HG03064 (cell line): ENCODE measurements at regions not wholly inside any gene's neighbourhood (a gene's known extent, or its start where the extent isn't known, plus 50 kb on each side); places are given as distances from the start of the nearest gene placed in this dataset.
"Not testable (repeated sequence)": the region's sequence is repeated elsewhere in the genome, so short reads cannot be mapped to it uniquely, and the experiment has no call there.

Source experiments
- ATAC-seq: cut with Tn5 transposase; IDR thresholded peaks from one replicate; pipeline ENCODE4 v1.9.1; 2021; ENCODE audit warnings: low read depth; ENCODE audit not compliant: unreplicated experiment

DNA sequence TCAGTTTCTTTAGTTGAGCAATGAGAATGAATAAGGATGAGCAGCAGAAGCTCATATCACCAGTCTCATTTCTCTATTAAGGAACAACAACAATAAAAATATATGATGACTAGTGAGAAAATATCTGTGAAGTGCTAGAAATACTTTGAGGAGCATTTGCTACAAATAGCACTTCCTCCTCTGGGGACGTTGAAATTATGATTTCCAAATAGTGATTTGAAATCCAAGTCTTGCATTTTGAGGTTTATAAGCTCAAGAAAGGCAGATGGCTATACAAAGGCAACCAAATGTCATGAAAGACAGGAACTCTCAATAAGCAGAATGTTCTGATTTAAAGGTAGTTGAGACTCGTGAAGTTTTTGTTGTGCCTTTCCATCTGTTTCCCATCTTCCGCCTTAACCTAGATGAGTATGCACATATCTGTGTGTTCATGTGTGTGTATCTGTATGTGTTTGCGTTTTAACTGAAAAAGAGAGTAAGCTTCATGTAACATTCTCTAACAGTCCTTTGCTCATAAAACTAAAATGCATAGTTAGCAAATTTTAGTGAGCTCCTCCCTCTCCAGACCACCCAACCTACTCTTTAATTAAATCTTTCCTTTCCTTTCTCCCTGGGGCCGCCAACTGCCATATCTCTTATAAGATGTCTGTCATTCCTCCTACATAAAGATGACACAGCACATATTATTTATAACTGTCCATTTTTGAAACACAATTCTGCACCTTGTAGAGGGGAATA is 222.6 kb upstream of the RASGEF1B start:
- no peak for ATAC-seq

DNA sequence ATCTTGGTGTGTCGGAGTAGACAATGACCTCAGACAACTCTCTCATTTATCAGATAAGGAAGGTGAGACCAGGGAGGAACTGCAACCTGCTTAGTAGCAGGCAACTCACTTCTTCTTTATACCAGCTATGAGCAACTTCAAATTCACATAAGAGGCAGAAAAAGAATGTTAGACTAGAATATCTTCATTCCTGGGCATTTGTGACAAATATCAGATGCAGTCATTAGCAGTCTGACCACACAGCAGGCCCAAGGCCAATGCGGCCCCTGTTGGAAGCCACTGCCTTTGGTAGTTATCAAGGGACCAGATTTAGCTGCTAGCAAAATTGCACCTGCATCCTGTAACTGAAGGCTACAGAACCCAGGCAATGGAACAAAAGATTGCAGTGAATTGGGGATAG is 219.2 kb upstream of the RASGEF1B start:
- no peak for ATAC-seq

DNA sequence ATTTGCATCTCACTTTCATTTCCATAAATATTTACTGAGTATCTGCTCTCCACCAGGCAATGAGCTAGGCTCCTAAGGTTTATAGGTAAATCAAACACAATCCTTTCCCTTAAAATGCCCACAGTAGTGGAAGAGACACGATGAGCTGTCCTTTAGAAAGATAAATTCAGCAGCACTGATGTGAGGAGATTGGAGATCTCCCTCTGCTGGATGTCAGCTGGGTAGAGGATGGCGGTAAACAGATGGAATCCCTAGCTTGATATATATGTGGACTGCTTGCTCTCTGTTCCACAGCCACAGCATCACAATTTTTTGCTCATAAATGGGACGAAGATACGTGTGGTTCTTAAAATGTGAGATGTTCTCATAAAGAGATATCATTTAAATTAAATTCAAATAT is 216.4 kb upstream of the RASGEF1B start:
- ATAC-seq = no peak

DNA sequence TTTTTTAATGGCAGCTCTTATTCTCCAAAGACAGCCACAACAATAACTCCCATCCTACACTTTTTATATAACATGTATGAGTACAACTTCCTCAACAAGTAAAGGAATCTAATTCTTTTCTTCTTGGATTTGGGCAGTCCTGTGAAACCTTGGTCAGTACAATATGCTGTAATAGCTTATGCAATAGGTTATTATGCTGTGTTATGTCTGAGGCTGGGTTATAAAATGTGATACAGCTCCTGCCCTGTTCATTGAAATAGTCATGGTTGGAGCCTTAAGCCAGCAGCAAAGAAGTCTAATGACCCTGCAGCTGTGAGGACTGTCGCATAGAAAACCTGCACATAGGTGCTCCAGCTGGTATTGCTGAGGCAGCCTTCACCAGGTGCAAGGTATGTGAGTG is 215.8 kb upstream of the RASGEF1B start:
- ATAC-seq = no peak

DNA sequence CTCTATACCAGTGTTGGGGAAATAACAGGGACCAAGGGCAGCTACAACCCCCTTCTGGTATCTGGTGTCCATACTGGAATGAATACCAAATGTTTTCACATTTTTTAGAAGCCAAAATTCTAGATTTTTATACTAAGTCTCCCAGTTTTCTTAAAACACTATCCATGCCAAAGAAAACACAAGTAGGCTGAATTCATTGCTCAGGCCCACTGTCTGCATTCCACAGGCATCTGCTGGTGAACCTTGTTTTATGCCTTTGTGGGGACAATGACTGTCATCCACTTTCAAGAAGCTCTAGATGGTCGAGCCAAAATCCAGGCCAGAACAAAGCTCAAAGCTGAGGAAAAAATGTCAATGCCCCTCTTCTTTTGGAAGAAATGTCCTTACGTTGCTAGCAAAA is 213.4 kb upstream of the RASGEF1B start:
- no peak for ATAC-seq

DNA sequence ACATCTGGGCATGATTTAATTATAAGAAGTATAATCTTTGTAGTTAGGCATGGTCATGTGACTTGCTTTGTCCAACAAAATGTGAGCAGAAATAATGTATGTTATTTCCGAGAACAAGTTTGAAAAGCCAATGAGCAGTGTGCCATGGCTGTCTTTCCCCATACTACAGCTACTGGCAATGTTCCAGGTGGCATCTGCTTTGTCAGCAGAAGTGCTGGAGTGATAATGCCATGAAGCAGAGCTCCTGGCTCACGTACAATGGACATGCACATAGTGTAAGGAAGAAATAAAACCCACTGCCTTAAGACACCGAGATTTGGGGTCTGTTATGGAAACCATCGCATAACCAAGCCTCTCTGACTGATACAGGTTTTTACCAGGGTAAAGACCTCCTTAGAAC is 212.6 kb upstream of the RASGEF1B start:
- ATAC-seq = no peak

DNA sequence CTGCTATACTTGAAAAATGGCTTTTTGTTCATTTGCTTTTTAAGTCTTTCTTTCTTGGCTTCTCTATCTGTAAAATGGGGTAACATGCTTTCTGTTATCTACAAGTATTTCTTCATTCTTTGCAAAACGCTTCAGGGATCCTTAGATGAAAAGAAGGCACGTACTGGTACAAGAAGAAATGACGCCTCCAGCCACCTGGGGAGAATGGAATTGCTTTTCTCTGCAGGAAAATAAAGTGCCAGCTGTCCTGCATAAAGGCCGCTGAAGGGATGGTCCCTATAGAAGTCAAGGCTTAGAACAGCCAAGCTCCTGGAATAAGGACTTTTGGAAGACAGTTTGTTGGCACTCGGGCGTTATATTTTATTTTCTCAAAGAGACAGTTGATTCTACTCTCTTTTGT is 210.8 kb upstream of the RASGEF1B start:
- no peak for ATAC-seq

DNA sequence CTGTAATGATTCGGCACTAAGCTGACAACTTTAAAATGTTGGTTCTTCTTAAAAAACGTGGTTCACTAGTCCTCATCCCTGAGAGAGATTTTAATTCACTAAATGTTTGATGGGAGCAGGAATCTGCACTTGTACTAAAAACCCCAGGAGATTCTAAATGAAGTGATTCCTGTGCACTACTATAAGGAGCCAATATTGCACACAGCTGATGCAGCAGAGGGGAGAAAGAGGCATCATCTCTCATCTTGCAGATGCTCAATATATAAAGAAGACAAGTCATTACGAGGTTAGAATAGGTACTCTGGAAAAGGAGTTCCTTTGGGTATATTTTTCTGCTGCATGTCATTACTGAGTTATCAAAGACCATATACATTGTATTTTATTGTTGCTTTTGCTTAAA is 207.6 kb upstream of the RASGEF1B start:
- ATAC-seq = no peak

DNA sequence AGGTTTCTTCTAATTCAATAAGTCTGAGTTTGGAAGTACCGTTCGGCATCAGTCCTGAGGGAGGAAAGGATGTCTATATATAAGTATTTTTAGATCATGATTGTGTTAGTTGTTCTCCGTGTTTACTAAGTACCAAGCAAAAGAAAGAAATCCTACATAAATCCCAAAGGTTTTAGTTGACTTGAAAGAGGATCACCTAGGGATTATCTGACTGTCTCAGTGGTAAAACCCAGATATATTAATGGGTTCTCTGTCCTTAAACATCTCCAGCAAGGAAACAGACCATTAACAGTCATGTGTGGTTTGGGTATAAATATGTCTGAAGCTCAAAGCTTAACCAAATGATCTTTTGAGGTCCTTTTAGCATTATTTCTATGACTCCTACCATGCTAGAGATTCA is 207.1 kb upstream of the RASGEF1B start:
- ATAC-seq = no peak

DNA sequence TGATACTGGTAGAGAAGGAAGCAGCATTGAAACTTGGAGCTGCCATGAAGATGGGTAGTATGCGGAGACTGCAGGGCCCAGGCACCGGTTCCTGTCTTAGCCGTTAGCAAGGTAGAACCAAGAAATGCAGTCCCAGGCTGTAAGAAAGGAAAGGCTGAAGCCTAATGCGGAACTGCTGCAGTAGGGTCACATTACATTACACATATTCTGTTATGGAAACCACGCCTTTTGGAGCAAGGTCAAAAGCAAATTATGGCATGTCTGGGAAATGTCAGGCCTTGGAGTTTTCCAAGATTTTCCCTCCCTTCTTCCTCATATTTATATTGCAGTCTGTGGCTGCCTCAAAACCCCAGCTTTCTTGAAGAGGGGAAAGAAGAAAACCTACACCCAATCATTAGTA is 204.8 kb upstream of the RASGEF1B start:
- ATAC-seq = no peak

DNA sequence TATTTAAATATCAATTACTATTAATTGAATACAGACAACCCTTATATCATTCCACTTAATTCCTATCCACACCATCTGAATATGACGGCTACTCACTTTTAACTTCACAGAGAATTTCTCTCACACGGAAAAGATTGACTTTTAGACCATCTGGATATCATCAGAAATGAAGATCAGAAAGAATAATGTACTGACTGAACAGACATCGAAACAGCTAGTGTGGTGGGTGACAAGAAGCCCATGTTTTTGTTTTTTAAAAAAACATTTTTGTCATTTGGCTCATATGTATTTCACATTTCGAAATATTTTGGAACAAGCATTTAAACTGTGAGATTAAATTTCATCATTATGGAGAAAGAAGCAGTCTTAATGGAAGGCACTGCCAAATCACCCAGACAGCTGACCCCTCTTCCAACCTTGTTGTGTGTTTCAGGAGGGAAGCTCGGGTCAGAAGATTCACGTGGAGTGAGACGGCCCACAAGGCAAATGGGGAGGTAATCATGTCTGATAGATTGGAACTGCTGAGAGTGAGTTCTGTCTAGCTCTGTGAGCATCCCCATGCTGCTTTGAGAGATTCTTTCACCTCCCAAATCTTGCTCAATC is 204.2 kb upstream of the RASGEF1B start:
- no peak for ATAC-seq

DNA sequence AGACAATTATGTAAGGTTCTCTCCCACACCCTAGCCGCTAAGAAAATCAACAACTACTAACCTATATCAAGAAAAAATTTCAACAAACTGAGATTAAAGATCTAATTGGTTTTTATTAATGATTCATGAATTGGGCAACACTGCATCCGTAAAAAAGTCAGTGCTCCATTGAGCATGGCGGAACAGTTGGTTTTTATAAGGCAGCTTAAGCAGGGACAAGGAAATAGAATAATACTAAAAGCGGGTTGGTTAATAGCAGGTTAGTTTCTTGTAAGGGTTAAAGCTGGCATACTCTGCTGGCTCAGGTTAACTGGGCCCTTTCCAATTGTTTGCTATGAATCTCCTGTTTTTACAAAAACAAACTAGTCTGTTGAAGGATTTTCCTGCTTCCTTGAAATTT is 202.3 kb upstream of the RASGEF1B start:
- no peak for ATAC-seq

DNA sequence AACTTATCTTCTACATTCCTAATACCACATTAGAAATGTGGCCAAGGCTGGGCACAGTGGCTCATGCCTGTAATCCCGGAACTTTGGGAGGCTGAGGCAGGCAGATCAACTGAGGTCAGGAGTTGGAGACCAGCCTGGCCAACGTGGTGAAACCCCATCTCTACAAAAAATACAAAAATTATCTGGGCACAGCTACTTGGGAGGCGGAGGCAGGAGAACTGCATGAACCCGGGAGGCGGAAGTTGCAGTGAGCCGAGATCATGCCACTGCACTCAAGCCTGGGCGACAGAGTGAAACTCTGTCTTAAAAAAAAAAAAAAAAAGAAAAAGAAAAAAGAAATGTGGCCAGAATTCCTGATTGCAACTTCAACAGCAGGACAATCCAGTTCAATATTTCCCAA is 196.6 kb upstream of the RASGEF1B start:
- ATAC-seq = not testable (repeated sequence)

DNA sequence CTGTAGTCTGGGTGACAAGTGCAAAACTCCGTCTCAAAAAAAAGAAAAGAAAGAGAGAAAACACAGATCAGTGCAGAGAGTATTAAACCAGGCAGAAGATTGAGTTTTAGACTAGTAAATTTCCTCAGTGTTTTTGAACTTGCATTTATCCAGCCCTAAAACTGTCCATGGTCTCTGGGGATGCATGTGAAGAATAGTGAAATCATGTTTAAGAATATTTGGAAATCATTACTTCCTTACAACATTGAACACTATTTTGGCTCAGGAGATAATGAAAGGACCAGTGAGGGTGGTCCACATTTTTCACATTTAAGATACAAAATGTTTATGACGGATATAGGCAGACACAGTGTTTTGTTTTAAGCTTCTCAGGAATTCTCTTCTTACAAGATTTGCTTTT is 195.8 kb upstream of the RASGEF1B start:
- ATAC-seq = no peak

DNA sequence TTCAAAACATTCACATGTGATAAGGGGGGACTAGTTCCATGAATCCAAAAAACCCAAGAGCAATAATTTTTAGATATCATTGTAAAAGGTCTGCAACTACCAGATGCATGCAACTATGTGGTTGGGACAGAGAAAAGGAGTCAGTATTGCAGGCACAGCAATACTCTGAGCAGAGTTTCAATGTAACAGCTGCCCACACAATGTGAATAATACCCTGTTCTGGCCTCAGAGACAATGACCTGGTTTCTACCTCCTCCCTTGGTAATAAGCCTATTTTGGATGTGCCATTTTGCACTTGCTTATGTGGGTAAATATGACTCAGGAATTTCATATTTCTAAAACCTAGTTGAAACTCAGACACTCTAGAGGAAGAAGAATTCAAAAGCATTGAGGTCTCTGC is 194.8 kb upstream of the RASGEF1B start:
- no peak for ATAC-seq

DNA sequence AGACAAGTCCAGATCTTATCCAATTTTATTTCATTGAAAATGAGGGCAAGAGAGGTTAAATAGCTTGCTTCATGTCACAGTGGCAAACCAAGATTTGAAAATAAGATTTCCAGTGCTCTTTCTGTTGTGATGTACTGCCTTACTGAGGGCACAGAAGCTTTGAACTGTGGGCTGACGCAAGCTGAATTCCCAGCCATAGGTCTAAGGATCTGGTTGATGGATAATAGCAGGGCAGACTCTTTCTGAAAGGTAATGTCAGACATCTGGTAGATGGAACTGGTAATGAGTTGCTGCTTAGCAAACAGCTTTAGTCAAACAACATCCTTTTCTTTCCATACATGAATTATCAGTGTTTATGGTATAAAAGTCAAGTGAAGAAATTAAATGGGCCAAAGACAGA is 193.9 kb upstream of the RASGEF1B start:
- ATAC-seq = no peak

DNA sequence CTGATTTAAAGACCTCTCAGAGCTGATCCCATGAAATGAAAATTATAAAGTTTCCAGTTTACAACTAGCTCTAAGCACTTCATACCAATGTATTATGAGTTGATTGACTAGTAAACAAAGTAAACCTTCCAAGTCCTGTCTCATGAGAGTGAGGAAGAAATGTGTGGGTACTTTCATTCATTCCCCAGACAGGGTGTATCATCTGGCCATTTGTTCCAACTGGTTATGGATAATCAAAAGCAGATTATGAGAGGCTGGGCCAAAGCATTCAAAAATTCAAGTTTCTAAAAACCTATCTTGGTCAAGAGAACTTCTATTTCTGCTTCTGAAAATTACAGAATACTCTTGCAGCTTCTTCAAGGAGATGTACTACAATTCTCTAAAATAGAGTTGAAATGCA is 193.3 kb upstream of the RASGEF1B start:
- ATAC-seq = no peak

DNA sequence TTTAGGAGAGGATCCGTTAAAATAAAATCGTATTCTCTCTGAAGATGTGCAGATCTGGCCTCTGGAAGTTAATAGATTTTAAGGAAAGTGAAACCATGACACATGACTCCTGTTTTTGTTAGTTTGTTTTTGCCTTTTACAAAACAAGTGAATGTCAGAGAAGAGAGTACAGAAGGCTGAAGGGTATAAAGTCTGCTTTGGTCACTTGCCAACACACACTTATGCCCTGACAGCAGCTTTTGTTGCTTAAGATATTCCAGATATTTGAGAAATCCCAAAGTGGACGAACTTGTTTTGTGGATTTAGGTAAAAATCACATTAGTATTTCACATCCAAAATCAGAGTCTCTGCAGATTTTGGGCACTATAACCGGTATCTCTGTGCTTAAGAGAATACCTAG is 192.4 kb upstream of the RASGEF1B start:
- no peak for ATAC-seq

DNA sequence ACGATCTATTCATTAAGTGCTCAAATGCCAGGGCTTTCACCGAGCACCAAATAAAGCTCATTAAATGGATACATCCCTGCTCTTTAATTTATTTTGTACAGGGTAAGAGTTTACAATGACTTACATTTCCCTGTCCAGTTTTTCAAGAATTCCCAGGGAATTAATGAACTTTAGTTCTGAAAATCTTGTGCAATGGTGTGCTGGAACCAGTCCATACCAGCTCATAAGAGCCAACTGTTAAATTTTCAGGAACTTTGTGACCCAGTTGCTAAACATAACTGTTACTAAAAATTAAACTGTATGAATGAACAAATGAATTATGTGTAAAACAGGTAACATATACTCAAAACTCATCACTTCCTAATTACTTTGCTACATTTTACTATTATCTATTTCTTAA is 191.7 kb upstream of the RASGEF1B start:
- ATAC-seq = no peak

DNA sequence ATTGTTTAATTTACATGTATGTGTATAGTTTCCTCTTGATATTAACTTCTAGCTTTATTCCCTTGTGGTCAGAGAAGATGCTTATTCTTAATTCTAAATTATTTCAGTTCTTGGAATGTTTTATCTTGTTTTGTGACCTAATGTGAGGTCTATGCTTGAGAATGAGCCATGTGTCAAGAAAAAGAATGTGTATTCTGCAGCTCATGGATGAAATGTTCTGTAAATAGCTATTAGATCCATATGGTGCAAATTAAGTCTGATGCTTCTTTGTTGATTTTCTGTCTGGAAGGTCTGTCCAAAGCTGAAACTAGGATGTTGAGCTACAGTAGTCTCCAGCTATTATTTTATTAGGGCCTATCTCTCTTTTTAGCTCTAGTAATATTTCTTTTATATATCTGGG is 187.3 kb upstream of the RASGEF1B start:
- no peak for ATAC-seq

DNA sequence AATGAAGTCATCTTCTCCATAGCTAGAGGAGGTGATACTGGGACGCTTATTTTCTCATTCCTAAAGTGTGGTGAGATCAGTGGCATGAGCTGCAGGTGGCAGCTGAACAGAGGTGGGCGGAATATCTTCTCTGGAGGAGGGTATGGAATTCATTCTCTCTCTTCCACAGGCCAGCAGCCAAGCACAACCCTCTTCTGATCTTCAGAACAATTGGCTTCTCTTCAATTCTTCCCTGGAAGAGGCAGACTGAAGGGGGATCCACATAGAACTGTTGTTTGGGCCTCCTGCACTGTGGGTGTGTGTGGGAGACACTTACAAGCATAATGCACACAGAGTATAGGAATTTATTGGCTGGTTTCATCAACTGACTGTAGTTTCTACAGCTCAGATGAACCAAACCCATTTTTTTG is 180.4 kb upstream of the RASGEF1B start:
- ATAC-seq = no peak

DNA sequence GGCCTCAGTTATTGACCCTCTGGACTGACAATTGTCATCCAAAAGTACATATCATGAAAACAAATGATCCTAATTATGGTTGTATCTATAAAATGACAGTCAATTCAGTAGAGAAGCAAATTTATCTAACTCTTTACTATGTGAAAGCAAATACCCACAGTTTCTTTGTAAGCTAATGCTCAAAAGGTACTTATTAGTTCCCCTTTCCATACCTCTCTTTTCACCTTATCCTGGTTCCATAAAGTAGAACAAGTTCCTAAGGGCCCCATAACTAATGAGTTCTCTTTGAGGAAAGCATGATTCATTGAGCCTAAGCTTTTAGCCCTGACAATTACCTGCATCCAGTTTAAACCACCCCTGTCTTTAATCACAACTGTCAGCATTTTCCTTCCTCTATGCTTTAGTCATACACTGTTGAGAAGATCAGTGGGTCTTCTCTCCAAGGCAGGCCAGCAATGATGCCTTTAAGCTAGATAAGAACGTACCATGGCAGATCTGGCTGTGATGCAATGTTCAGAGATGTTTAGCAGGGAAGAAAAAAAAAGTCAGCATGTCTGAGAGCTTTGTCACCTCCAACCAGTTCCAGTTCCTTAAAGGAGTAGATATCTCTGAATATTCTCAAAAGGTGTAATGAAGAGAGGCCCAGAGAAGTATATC is 179.7 kb upstream of the RASGEF1B start:
- no peak for ATAC-seq
